Breast epithelium (tissue), 3 donors: ENCODE measurements at regions not wholly inside any gene's neighbourhood (a gene's known extent, or its start where the extent isn't known, plus 50 kb on each side); places are given as distances from the start of the nearest gene placed in this dataset.

Experiments used
- CTCF ChIP-seq, 3 donors: fragments of 450-650 bp; IDR thresholded peaks; one replicate each; pipeline ENCODE4 v1.5.1; 2016 to 2017; ENCODE audit warnings: antibody characterized with exemption in 3 of 3, mild to moderate bottlenecking in 3 of 3, moderate library complexity in 3 of 3
- POLR2A ChIP-seq: fragments of 450-650 bp; IDR thresholded peaks from one replicate; pipeline ENCODE4 v1.6.1; 2016; ENCODE audit warnings: antibody characterized with exemption, mild to moderate bottlenecking, moderate library complexity

- TF ChIP-seq CTCF (IDR thresholded peaks at IDR 0.05) (no peak), POLR2A (no peak)
Observed at GRCh38 chr6:122075084-122075838, 324.2 kb upstream of the HSF2 start.
